ENCODE measurements at regions not wholly inside any gene's neighbourhood (a gene's known extent, or its start where the extent isn't known, plus 50 kb on each side); places are given as distances from the start of the nearest gene placed in this dataset.
A peak's percentile ranks its signal among the peaks of the same experiment; 100 is the strongest.

DNA sequence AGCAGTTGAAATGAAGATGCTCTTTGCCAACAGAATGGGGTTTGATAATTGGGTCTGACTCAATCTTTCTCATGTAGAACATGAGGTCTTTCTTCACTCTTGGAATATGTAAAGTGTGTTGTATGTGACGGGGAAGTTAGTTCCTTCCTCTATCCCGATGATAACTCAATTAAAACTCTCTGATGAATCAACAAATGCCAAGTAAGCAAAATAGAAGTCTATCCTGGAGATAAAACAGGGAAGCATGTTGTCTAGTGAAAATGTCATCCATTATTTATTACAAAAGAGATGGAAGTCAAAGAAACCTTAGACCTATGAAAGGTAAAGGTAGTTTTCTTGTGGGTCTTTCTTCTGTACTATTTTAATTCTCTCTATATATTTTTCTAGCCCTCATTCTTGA is 274.2 kb upstream of the ARRDC4 start:
- Histone ChIP-seq H3K9me1 (ENCODE audit: control insufficient read depth, insufficient read depth, low read length) (no peaks in the 10 kb centered on the region), H3K27ac (ENCODE audit: extremely low read depth, low read depth, low read length) (no peak overlapping the region), H4K20me1 (replicated peaks; ENCODE audit: control insufficient read depth, insufficient read depth, low read length) (no peaks in the 10 kb centered on the region), H2AFZ (ENCODE audit: low read depth, low read length) (no peak overlapping the region), H3K27me3 (ENCODE audit: control insufficient read depth in 2 of 2, insufficient read depth in 2 of 2, low read length in 2 of 2) (no peaks in the 10 kb centered on the region), H3K4me2 (ENCODE audit: insufficient read depth, low read length) (no peak overlapping the region), H3K4me3 (no peak overlapping the region), H3K9ac (ENCODE audit: insufficient read depth in 1 of 2, low read depth in 2 of 2, low read length in 2 of 2) (no peak overlapping the region), H3K9me3 (replicated peaks; ENCODE audit: control insufficient read depth, insufficient read depth, low read depth, low read length) (no peaks in the 10 kb centered on the region), H3K4me1 (replicated peaks in 1 of 2; ENCODE audit: control insufficient read depth in 2 of 2, insufficient read depth in 2 of 2, low read length in 2 of 2) (no peaks in the 10 kb centered on the region), H3K36me3 (ENCODE audit: control insufficient read depth, insufficient read depth, low read length) (no peaks in the 10 kb centered on the region), H3K79me2 (ENCODE audit: control insufficient read depth, insufficient read depth, low read length) (no peaks in the 10 kb centered on the region)
- in situ Hi-C loops (cut with MboI) (no loop called here), intact Hi-C loops (cut with micrococcal nuclease) (no loop called here)
- 22% methylated on average over 2 of the region's 2 CpGs for WGBS (ENCODE audit: insufficient coverage, low coverage, missing lambda C conversion rate)
- CTCF ChIA-PET (ENCODE audit: low intra/inter-chr PET ratio): no interaction called here
- DNase-seq (ENCODE audit: extremely low read depth in 1 of 4, low spot score in 3 of 4) (no peak), ATAC-seq (no peak), FAIRE-seq (no peak)
- TF ChIP-seq MAFF (IDR thresholded peaks at IDR 0.05; ENCODE audit: low read length): peak; percentile 50
- TF ChIP-seq ZNF561 (CRISPR knock-in tag; conservative IDR thresholded peaks at IDR 0.05): no peak
- no peak for TF ChIP-seq IRF9 (tag; IDR thresholded peaks at IDR 0.05)
- 0 out of 2 replicates have a peak, but pooled peaks have one; percentile 35 for TF ChIP-seq MAFG (tag; conservative IDR thresholded peaks at IDR 0.05)
- TF ChIP-seq ETS2 (tag; IDR thresholded peaks at IDR 0.05; ENCODE audit: borderline replicate concordance, poor library complexity, severe bottlenecking): no peak
- TF ChIP-seq ZNF316 (IDR thresholded peaks at IDR 0.05): peak; percentile 59
- TF ChIP-seq C11orf30 (IDR thresholded peaks at IDR 0.05; ENCODE audit: low read depth): peak; percentile 13; the same call in 1 of the 2 replicates
- TF ChIP-seq MAFK (IDR thresholded peaks at IDR 0.05; ENCODE audit: low read length): peak; percentile 43; the same call in 1 of the 2 replicates
- POLR2A ChIA-PET: no interaction called here
- no TSS peak for BruUV-seq (replicated peaks)

Measured in K562 (cell line).